ENCODE measurements at regions not wholly inside any gene's neighbourhood (a gene's known extent, or its start where the extent isn't known, plus 50 kb on each side); places are given as distances from the start of the nearest gene placed in this dataset.

- TF ChIP-seq CTCF (IDR thresholded peaks at IDR 0.05) (no peak), EP300 (IDR thresholded peaks at IDR 0.05) (no peak), POLR2AphosphoS5 (IDR thresholded peaks at IDR 0.05) (no peak), POLR2A (IDR thresholded peaks at IDR 0.05) (no peak)
Observed at GRCh38 chr18:4758980-4759379, 303.9 kb upstream of the DLGAP1 start.

Data from suprapubic skin (tissue), 4 donors.